Heart right ventricle (tissue), 16 donors: ENCODE measurements at regions not wholly inside any gene's neighbourhood (a gene's known extent, or its start where the extent isn't known, plus 50 kb on each side); places are given as distances from the start of the nearest gene placed in this dataset.

Experiments used
- ATAC-seq, 8 donors: fragments of 200-7000 bp; cut with Tn5 transposase; one replicate each; pipeline ENCODE4 v1.9.1; 2020; ENCODE audit warnings: mild to moderate bottlenecking in 8 of 8, moderate library complexity in 8 of 8, moderate number of reproducible peaks in 1 of 8
- DNase-seq, 2 donors: peaks; one replicate each; pipeline ENCODE4 v3.0.0-alpha.2; 2020
- H3K27ac ChIP-seq, 10 donors: fragments of 200-600 bp; sonication (generic) in 2 of 10; one replicate each; pipeline versions ENCODE4 v1.5.0 to v1.8.0; 2020 to 2022; ENCODE audit warnings: mild to moderate bottlenecking in 3 of 10
- H3K27me3 ChIP-seq, 7 donors: fragments of 200-600 bp; one replicate each; pipeline ENCODE4 v1.8.0; 2021 to 2022; ENCODE audit warnings: mild to moderate bottlenecking in 2 of 7
- H3K36me3 ChIP-seq, 9 donors: fragments of 200-600 bp; sonication (generic) in 1 of 9; one replicate each; pipeline versions ENCODE4 v1.5.0 to v1.8.0; 2020 to 2022; ENCODE audit warnings: mild to moderate bottlenecking in 2 of 9
- H3K4me1 ChIP-seq, 9 donors: fragments of 200-600 bp; sonication (generic) in 1 of 9; one replicate each; pipeline versions ENCODE4 v1.5.0 to v1.8.0; 2020 to 2022; ENCODE audit warnings: mild to moderate bottlenecking in 4 of 9
- H3K4me3 ChIP-seq, 10 donors: fragments of 200-600 bp; sonication (generic) in 2 of 10; one replicate each; pipeline versions ENCODE4 v1.5.0 to v1.8.0; 2020 to 2022; ENCODE audit warnings: mild to moderate bottlenecking in 7 of 10, moderate library complexity in 2 of 10
- H3K9me3 ChIP-seq, 11 donors: fragments of 200-600 bp in 10 of 11; sonication (generic) in 2 of 11; one replicate each; pipeline versions ENCODE4 v1.5.0 to v1.8.0; 2013 to 2022; ENCODE audit warnings: mild to moderate bottlenecking in 2 of 11, control low read depth in 1 of 11, moderate library complexity in 1 of 11
- WGBS, 2 donors: extraction: QIAGEN DNeasy Blood & Tissue Kit; methylation state at CpG; one replicate each; pipeline ENCODE4 v1.1.7; 2013; ENCODE audit warnings: inconsistent platforms in 1 of 2; 5-methylcytosine and 5-hydroxymethylcytosine counted together
- intact Hi-C, 10 donors: fragments of 100-400 bp; cut with DNase I; formaldehyde crosslinking; loops; one replicate each; pipeline versions ENCODE4 v1.11.1 to v1.14.2; 2022
- TF ChIP-seq, protein P1 (sequence below), 9 donors: fragments of 200-600 bp; sonication (generic) in 2 of 9; IDR thresholded peaks; one replicate each; pipeline versions ENCODE4 v1.5.0 to v1.8.0; 2021 to 2022; ENCODE audit warnings: antibody characterized with exemption in 9 of 9, mild to moderate bottlenecking in 5 of 9, moderate library complexity in 1 of 9
- donor health status: Arrhythmogenic right ventricular cardiomyopathy.
- donor health status: ischemic (EF 13 %, LVEDD 7.1; RV severe dilation, severe dysfunction).
- donor health status: healthy with polysubstance abuse.
- donor health status: DM: no; HTN: yes; CAD: no.
- donor health status: DM: no; HTN: no; CAD: no.
- donor health status: ischemic (EF 25% LVEDD 6.9; RV normal size, moderate dysfunction).
- donor health status: ischemic (EF 25% LVEDD 5.7; RV mildly dilated, moderate dysfunction).
- donor health status: healthy.
- donor health status: DM: yes; HTN: yes; CAD: no.
- donor health status: Ischemic cardiomyopathy.
- donor health status: ischemic (EF 35%, LVEDD 5.7; RV mildly dilated, moderate dysfunction).
- donor health status: nonischemic (EF 11% LVEDD 7.7; RV severe dilation, severe dysfunction).
- donor health status: DM: yes; HTN: yes; CAD: no.
- donor health status: PGD.
- donor health status: ischemic (EF 29% LVEDD 5.4; RV normal size, mild dysfunction).
- donor health status: nonischemic (EF 23%, LVEDD 6.1; RV moderate dilation, normal function).

DNA sequence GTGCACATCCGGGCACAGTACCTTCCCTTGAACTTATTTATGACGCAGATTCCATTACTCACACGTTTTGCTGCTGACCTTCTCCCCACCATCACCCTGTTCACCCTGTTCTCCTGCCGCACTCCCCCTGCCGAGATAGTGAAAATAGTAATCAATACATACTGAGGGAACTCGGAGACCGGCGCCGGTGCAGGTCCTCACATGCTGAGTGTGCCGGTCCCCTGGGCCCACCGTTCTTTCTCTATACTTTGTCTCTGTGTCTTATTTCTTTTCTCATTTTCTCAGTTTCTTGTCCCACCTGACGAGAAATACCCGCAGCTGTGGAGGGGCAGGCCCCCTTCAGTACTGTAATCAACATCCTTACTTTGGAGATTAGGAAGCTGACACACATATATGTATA lies 1337.1 kb upstream of the PABPC4L start:
- DNase-seq (no peak), ATAC-seq (no peak)
- H3K4me3 ChIP-seq, result no peak overlapping the region
- no peak overlapping the region for H3K27ac ChIP-seq
- intact Hi-C loops, result no loop called here
- no peaks in the 10 kb centered on the region for H3K4me1 ChIP-seq
- 91% methylated on average over 13 of the region's 13 CpGs for WGBS, 2 donors
- no peaks in the 10 kb centered on the region for H3K36me3 ChIP-seq
- no peaks in the 10 kb centered on the region for H3K27me3 ChIP-seq
- H3K9me3 ChIP-seq, result peaks cover 0 to 12% (median 0%) of the 10 kb centered on the region in 11 donors
- TF ChIP-seq, protein P1, sequence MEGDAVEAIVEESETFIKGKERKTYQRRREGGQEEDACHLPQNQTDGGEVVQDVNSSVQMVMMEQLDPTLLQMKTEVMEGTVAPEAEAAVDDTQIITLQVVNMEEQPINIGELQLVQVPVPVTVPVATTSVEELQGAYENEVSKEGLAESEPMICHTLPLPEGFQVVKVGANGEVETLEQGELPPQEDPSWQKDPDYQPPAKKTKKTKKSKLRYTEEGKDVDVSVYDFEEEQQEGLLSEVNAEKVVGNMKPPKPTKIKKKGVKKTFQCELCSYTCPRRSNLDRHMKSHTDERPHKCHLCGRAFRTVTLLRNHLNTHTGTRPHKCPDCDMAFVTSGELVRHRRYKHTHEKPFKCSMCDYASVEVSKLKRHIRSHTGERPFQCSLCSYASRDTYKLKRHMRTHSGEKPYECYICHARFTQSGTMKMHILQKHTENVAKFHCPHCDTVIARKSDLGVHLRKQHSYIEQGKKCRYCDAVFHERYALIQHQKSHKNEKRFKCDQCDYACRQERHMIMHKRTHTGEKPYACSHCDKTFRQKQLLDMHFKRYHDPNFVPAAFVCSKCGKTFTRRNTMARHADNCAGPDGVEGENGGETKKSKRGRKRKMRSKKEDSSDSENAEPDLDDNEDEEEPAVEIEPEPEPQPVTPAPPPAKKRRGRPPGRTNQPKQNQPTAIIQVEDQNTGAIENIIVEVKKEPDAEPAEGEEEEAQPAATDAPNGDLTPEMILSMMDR (IDR thresholded peaks at IDR 0.05), result no peak

DNA sequence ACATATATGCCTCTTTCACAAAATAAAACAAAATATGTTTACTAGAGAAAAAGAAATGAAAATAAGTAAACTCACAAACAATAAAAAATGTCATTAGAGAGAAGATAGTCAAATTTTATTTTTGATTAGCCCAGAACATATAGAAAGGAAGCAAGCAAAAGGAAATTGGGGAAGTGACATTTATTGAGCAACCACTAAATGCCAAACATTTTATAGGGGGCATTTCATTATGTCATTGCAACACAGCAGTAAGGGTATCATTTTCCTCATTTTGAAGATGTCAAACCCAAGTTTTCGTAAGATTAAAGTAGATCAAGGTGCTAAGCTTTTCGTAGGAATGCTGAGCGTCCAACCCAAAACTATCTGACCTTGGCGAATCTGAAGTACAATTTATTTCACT lies 1331.5 kb upstream of the PABPC4L start:
- intact Hi-C loops, result no loop called here
- Histone ChIP-seq H3K4me1 (no peaks in the 10 kb centered on the region), H3K4me3 (no peak overlapping the region), H3K9me3 (no peaks in the 10 kb centered on the region), H3K36me3 (no peaks in the 10 kb centered on the region), H3K27ac (no peak overlapping the region), H3K27me3 (no peaks in the 10 kb centered on the region)
- 90 to 95% methylated on average over 4 of the region's 4 CpGs for WGBS, 2 donors
- DNase-seq, result no peak
- TF ChIP-seq, protein P1 (IDR thresholded peaks at IDR 0.05), result no peak
- no peak for ATAC-seq

DNA sequence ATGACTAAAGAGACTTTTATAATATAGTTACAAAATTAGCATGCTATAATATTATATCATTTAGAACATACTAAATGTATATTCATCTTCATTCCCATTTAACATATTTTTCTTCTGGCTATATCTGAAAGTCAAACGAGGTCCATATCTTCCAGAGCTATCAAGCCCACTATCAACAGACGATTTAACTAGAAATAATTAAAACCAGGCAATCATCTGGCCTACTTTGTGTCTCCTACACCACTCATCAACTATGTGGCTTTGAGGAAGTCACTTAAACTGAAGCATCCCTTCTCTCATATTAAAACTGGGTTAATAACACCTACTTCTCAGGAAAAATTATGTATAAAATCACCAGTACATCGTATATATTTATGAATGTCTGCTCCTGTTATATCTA lies 1330.5 kb upstream of the PABPC4L start:
- 50 to 52% methylated on average over 3 of the region's 3 CpGs for WGBS, 2 donors
- TF ChIP-seq, protein P1 (IDR thresholded peaks at IDR 0.05), result no peak
- Histone ChIP-seq H3K4me3 (no peak overlapping the region), H3K9me3 (no peaks in the 10 kb centered on the region), H3K36me3 (no peaks in the 10 kb centered on the region), H3K27me3 (no peaks in the 10 kb centered on the region), H3K4me1 (no peaks in the 10 kb centered on the region), H3K27ac (no peak overlapping the region)
- intact Hi-C loops, result no loop called here
- no peak for DNase-seq
- no peak for ATAC-seq

DNA sequence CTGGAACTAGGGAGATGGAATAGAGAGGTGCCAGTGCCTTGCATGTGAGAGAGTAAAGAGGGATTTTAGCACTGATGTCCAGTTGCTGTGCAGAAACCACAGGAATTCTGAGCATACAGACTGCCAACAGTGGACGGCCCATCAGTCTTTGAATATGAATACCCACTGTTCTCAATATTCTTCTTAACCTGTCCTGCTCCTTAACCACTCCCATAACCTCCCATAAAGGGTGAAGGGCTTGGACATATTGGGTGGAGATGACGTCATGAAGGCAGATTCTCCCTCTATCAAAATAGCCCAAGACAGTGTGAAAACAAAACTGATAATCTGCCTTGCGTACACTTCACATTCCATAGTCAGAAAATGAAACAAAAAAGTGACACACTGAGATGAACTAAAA lies 1313.7 kb upstream of the PABPC4L start:
- 75 to 85% methylated on average over 3 of the region's 3 CpGs for WGBS, 2 donors
- DNase-seq, result no peak
- no peaks in the 10 kb centered on the region for H3K4me1 ChIP-seq
- H3K4me3 ChIP-seq, result no peak overlapping the region
- no peak overlapping the region for H3K27ac ChIP-seq
- intact Hi-C loops, result loop anchor here in 1 of 10 donors (5.0 kb wide), 1 partner anchor 957 kb away; no protein-coding TSS in a partner anchor
- no peak for ATAC-seq
- H3K36me3 ChIP-seq, result no peaks in the 10 kb centered on the region
- TF ChIP-seq, protein P1 (IDR thresholded peaks at IDR 0.05), result no peak
- H3K9me3 ChIP-seq, result no peaks in the 10 kb centered on the region
- H3K27me3 ChIP-seq, result no peaks in the 10 kb centered on the region

DNA sequence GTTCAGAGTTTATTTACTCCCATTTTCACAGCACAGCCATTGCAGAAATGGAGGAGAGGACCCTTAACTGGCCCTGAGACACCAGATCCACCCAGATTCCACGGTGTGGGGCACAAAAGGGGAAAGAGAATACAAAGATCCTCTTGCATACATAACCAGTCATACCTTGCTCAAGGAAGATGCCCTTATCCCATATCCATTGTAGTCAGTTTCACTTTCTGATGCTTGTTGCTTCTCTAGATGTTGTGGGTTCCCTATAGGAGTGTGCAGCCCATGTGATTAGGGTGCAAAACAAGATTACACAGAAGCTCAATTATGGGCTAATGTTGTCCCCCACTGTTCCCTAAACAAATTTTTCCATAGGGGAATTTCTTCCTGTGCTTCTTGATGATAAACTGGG lies 1309.0 kb upstream of the PABPC4L start:
- TF ChIP-seq, protein P1 (IDR thresholded peaks at IDR 0.05), result no peak
- intact Hi-C loops, result no loop called here
- no peaks in the 10 kb centered on the region for H3K27me3 ChIP-seq
- ATAC-seq, result no peak
- no peaks in the 10 kb centered on the region for H3K9me3 ChIP-seq
- DNase-seq, result no peak
- no peak overlapping the region for H3K27ac ChIP-seq
- no peak overlapping the region for H3K4me3 ChIP-seq
- 78 to 86% methylated on average over 1 of the region's 1 CpG for WGBS, 2 donors
- H3K4me1 ChIP-seq, result no peaks in the 10 kb centered on the region
- H3K36me3 ChIP-seq, result no peaks in the 10 kb centered on the region
